ENCODE measurements at regions not wholly inside any gene's neighbourhood (a gene's known extent, or its start where the extent isn't known, plus 50 kb on each side); places are given as distances from the start of the nearest gene placed in this dataset.

DNA sequence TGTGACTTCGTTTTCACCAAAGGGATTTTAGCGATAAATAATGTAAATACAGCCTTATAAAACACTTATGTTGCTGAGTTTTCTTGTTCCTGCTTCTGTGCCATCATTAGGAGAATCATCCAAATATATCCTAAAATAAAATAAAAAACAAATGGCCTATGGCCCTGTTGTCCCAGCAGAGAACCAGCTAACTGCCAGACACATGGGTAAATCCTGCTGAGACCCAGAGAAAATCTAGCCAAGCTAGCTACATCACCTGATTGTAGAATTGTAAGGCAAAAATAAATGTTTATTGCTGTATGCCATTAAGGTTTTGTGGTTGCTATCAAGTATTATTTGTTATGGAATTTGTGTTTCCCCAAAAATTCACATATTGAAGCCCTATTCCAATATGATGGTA lies 631.2 kb upstream of the SYNCRIP start:
- H3K27me3 ChIP-seq (ENCODE audit: insufficient read depth, low read length, poor library complexity): no peaks in the 10 kb centered on the region
- ATAC-seq (ENCODE audit: insufficient read depth, low read depth) (no peak), DNase-seq (no peak)
- H2AFZ ChIP-seq (ENCODE audit: low read depth, low read length): no peak overlapping the region
- no peak overlapping the region for H3K9ac ChIP-seq (ENCODE audit: low read depth, low read length)
- H3K4me3 ChIP-seq (ENCODE audit: low read depth in 1 of 2, low read length in 2 of 2): no peak overlapping the region
- TF ChIP-seq, protein P1, sequence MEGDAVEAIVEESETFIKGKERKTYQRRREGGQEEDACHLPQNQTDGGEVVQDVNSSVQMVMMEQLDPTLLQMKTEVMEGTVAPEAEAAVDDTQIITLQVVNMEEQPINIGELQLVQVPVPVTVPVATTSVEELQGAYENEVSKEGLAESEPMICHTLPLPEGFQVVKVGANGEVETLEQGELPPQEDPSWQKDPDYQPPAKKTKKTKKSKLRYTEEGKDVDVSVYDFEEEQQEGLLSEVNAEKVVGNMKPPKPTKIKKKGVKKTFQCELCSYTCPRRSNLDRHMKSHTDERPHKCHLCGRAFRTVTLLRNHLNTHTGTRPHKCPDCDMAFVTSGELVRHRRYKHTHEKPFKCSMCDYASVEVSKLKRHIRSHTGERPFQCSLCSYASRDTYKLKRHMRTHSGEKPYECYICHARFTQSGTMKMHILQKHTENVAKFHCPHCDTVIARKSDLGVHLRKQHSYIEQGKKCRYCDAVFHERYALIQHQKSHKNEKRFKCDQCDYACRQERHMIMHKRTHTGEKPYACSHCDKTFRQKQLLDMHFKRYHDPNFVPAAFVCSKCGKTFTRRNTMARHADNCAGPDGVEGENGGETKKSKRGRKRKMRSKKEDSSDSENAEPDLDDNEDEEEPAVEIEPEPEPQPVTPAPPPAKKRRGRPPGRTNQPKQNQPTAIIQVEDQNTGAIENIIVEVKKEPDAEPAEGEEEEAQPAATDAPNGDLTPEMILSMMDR (IDR thresholded peaks at IDR 0.05; ENCODE audit: borderline replicate concordance, extremely low read depth, low read length, poor library complexity, severe bottlenecking): no peak
- no peak for TF ChIP-seq EZH2 (IDR thresholded peaks at IDR 0.05; ENCODE audit: borderline replicate concordance, low read depth, low read length, severe bottlenecking)
- H3K4me1 ChIP-seq (ENCODE audit: insufficient read depth, low read length): no peaks in the 10 kb centered on the region
- no peak overlapping the region for H3K4me2 ChIP-seq (ENCODE audit: insufficient read depth, low read length)
- no peaks in the 10 kb centered on the region for H4K20me1 ChIP-seq (ENCODE audit: insufficient read depth, low read length)
- no peaks in the 10 kb centered on the region for H3K9me3 ChIP-seq (ENCODE audit: insufficient read depth, low read length, severe bottlenecking)
- H3K36me3 ChIP-seq (ENCODE audit: insufficient read depth, low read length): no peaks in the 10 kb centered on the region
- no peak overlapping the region for H3K27ac ChIP-seq (ENCODE audit: low read length)
- no peaks in the 10 kb centered on the region for H3K79me2 ChIP-seq (ENCODE audit: insufficient read depth, low read length)

DNA sequence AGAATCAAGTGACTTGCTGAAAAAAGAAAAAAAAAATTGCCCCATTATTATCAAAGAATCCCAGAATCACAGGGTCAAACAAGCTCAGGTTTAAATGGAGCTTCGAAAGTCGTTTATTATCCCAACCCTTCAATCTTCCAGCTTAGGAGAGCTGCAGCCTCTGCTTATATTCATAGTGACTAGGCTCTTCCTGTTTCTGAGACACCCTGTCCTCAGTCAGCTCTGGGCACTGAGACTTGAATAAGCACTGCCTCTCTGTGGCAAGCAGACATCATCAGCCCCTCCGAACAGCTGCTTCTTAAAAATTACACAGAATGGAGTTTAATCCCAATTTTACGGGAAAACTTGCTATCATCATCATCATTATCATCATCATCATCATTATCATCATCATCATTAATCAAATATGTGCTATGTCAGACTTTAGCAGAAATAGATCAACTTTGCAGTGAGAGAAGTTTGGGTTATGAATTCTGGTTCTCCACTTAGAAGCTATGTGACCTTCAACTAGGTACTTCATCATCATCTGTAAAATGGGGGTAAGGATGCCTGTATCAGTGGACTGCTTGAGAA lies 614.0 kb upstream of the SYNCRIP start:
- no peaks in the 10 kb centered on the region for H3K36me3 ChIP-seq (ENCODE audit: insufficient read depth, low read length)
- H3K79me2 ChIP-seq (ENCODE audit: insufficient read depth, low read length): no peaks in the 10 kb centered on the region
- no peaks in the 10 kb centered on the region for H3K27me3 ChIP-seq (ENCODE audit: insufficient read depth, low read length, poor library complexity)
- H3K9ac ChIP-seq (ENCODE audit: low read depth, low read length): no peak overlapping the region
- ATAC-seq (ENCODE audit: insufficient read depth, low read depth) (no peak), DNase-seq (no peak)
- H2AFZ ChIP-seq (ENCODE audit: low read depth, low read length): no peak overlapping the region
- no peaks in the 10 kb centered on the region for H3K9me3 ChIP-seq (ENCODE audit: insufficient read depth, low read length, severe bottlenecking)
- no peak overlapping the region for H3K4me3 ChIP-seq (ENCODE audit: low read depth in 1 of 2, low read length in 2 of 2)
- H3K27ac ChIP-seq (ENCODE audit: low read length): no peak overlapping the region
- no peak overlapping the region for H3K4me2 ChIP-seq (ENCODE audit: insufficient read depth, low read length)
- no peaks in the 10 kb centered on the region for H4K20me1 ChIP-seq (ENCODE audit: insufficient read depth, low read length)
- TF ChIP-seq EZH2 (IDR thresholded peaks at IDR 0.05; ENCODE audit: borderline replicate concordance, low read depth, low read length, severe bottlenecking): no peak
- TF ChIP-seq, protein P1 (IDR thresholded peaks at IDR 0.05; ENCODE audit: borderline replicate concordance, extremely low read depth, low read length, poor library complexity, severe bottlenecking): no peak
- H3K4me1 ChIP-seq (ENCODE audit: insufficient read depth, low read length): no peaks in the 10 kb centered on the region

DNA sequence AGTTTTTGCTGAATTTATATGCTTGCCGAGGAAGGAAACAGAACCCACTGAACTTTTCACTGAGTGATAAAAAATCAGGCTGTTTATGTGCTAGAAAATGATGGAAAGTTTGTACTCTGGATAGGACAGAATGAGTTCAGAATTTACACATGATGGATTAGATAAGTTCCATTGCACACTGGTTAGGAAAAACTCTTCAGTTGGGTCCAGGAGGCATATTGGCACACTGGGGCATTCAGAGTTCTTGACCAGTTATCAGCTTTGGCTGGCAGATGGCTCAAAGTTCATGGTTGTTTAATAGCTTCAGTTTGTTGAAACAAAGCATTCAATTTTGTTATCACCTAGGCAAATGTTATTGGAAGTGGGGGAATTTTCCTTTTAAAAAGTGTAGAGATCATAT lies 613.3 kb upstream of the SYNCRIP start:
- TF ChIP-seq, protein P1 (IDR thresholded peaks at IDR 0.05; ENCODE audit: borderline replicate concordance, extremely low read depth, low read length, poor library complexity, severe bottlenecking): no peak
- TF ChIP-seq EZH2 (IDR thresholded peaks at IDR 0.05; ENCODE audit: borderline replicate concordance, low read depth, low read length, severe bottlenecking): no peak
- Histone ChIP-seq H3K27me3 (ENCODE audit: insufficient read depth, low read length, poor library complexity) (no peaks in the 10 kb centered on the region), H3K9me3 (ENCODE audit: insufficient read depth, low read length, severe bottlenecking) (no peaks in the 10 kb centered on the region), H3K4me2 (ENCODE audit: insufficient read depth, low read length) (no peak overlapping the region), H4K20me1 (ENCODE audit: insufficient read depth, low read length) (no peaks in the 10 kb centered on the region), H3K36me3 (ENCODE audit: insufficient read depth, low read length) (no peaks in the 10 kb centered on the region), H3K27ac (ENCODE audit: low read length) (no peak overlapping the region), H3K9ac (ENCODE audit: low read depth, low read length) (no peak overlapping the region), H2AFZ (ENCODE audit: low read depth, low read length) (no peak overlapping the region), H3K79me2 (ENCODE audit: insufficient read depth, low read length) (no peaks in the 10 kb centered on the region), H3K4me3 (ENCODE audit: low read depth in 1 of 2, low read length in 2 of 2) (no peak overlapping the region), H3K4me1 (ENCODE audit: insufficient read depth, low read length) (no peaks in the 10 kb centered on the region)
- DNase-seq (no peak), ATAC-seq (ENCODE audit: insufficient read depth, low read depth) (no peak)

DNA sequence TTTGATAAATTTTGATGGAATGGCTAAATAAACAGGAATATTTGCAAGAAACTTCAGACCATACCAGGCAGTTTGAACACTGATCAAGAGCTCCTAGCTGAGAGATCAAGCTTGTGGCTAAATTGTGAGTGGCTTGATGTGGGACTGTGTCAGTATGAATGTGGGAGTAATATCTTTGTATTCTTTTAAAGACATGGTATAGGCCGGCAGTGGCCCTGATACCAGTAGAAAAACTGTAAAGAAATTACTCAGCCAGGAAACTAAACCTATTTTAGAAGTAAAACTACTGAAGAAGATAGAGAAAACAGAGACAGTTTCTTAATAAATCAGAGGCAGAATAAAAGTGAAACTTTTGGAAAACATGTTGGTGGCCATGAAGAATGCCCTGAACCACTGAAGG lies 608.4 kb upstream of the SYNCRIP start:
- Histone ChIP-seq H3K4me3 (ENCODE audit: low read depth in 1 of 2, low read length in 2 of 2) (no peak overlapping the region), H3K4me2 (ENCODE audit: insufficient read depth, low read length) (no peak overlapping the region)

More for the DNA sequence above, 608.4 kb upstream of the SYNCRIP start:
- Histone ChIP-seq H3K27ac (ENCODE audit: low read length) (no peak overlapping the region), H2AFZ (ENCODE audit: low read depth, low read length) (no peak overlapping the region), H3K27me3 (ENCODE audit: insufficient read depth, low read length, poor library complexity) (no peaks in the 10 kb centered on the region), H3K36me3 (ENCODE audit: insufficient read depth, low read length) (no peaks in the 10 kb centered on the region), H3K9me3 (ENCODE audit: insufficient read depth, low read length, severe bottlenecking) (no peaks in the 10 kb centered on the region), H3K79me2 (ENCODE audit: insufficient read depth, low read length) (no peaks in the 10 kb centered on the region), H4K20me1 (ENCODE audit: insufficient read depth, low read length) (no peaks in the 10 kb centered on the region), H3K9ac (ENCODE audit: low read depth, low read length) (no peak overlapping the region), H3K4me1 (ENCODE audit: insufficient read depth, low read length) (no peaks in the 10 kb centered on the region)
- TF ChIP-seq, protein P1 (IDR thresholded peaks at IDR 0.05; ENCODE audit: borderline replicate concordance, extremely low read depth, low read length, poor library complexity, severe bottlenecking): no peak
- no peak for TF ChIP-seq EZH2 (IDR thresholded peaks at IDR 0.05; ENCODE audit: borderline replicate concordance, low read depth, low read length, severe bottlenecking)
- no peak for ATAC-seq (ENCODE audit: insufficient read depth, low read depth)
- no peak for DNase-seq
